ENCODE measurements at regions not wholly inside any gene's neighbourhood (a gene's known extent, or its start where the extent isn't known, plus 50 kb on each side); places are given as distances from the start of the nearest gene placed in this dataset.

- peaks cover 4% of the 10 kb centered on the region for H3K9me3 ChIP-seq (ENCODE audit: low read depth, low read length)
- H4K20me1 ChIP-seq (ENCODE audit: insufficient read depth, low read length) = no peaks in the 10 kb centered on the region
- H2AFZ ChIP-seq (ENCODE audit: low read length) = peak overlapping the region; percentile 36
- no peaks in the 10 kb centered on the region for H3K79me2 ChIP-seq (ENCODE audit: insufficient read depth, low read length)
- no peak overlapping the region for H3K4me3 ChIP-seq (ENCODE audit: insufficient read depth, low read length)
- H3K27ac ChIP-seq (ENCODE audit: low read depth, low read length) = peak overlapping the region; percentile 81
- H3K36me3 ChIP-seq (ENCODE audit: insufficient read depth, low read length) = no peaks in the 10 kb centered on the region
- no peak for TF ChIP-seq CTCF (IDR thresholded peaks at IDR 0.05; ENCODE audit: extremely low read depth, low read depth, low read length)
- no peaks in the 10 kb centered on the region for H3K27me3 ChIP-seq (ENCODE audit: insufficient read depth, low read length)
- DNase-seq (ENCODE audit: insufficient read length, low spot score, missing footprints) = no peak
- H3K4me2 ChIP-seq (ENCODE audit: insufficient read depth, low read length) = no peak overlapping the region
- peaks cover 40% of the 10 kb centered on the region for H3K4me1 ChIP-seq (ENCODE audit: insufficient read depth, low read length)
Observed at GRCh38 chr3:55407426-55407820, 79.7 kb downstream of the WNT5A start.

- Histone ChIP-seq H3K36me3 (ENCODE audit: insufficient read depth, low read length) (no peaks in the 10 kb centered on the region), H3K4me3 (ENCODE audit: insufficient read depth, low read length) (no peak overlapping the region), H3K27me3 (ENCODE audit: insufficient read depth, low read length) (no peaks in the 10 kb centered on the region), H2AFZ (ENCODE audit: low read length) (peak overlapping the region; percentile 60), H4K20me1 (ENCODE audit: insufficient read depth, low read length) (no peaks in the 10 kb centered on the region), H3K79me2 (ENCODE audit: insufficient read depth, low read length) (no peaks in the 10 kb centered on the region), H3K4me1 (ENCODE audit: insufficient read depth, low read length) (peaks cover 40% of the 10 kb centered on the region), H3K27ac (ENCODE audit: low read depth, low read length) (peak overlapping the region; percentile 81), H3K9me3 (ENCODE audit: low read depth, low read length) (peaks cover 4% of the 10 kb centered on the region), H3K4me2 (ENCODE audit: insufficient read depth, low read length) (peak overlapping the region; percentile 7)
- DNase-seq (ENCODE audit: insufficient read length, low spot score, missing footprints) = peak; percentile 43
- no peak for TF ChIP-seq CTCF (IDR thresholded peaks at IDR 0.05; ENCODE audit: extremely low read depth, low read depth, low read length)
Observed at GRCh38 chr3:55406696-55407425, 80.2 kb downstream of the WNT5A start.

GRCh38 chr3:55405436-55405835, 81.7 kb downstream of the WNT5A start:
- DNase-seq (ENCODE audit: insufficient read length, low spot score, missing footprints) = no peak
- Histone ChIP-seq H2AFZ (ENCODE audit: low read length) (no peak overlapping the region), H4K20me1 (ENCODE audit: insufficient read depth, low read length) (no peaks in the 10 kb centered on the region), H3K4me2 (ENCODE audit: insufficient read depth, low read length) (no peak overlapping the region), H3K9me3 (ENCODE audit: low read depth, low read length) (peaks cover 4% of the 10 kb centered on the region), H3K27me3 (ENCODE audit: insufficient read depth, low read length) (no peaks in the 10 kb centered on the region), H3K36me3 (ENCODE audit: insufficient read depth, low read length) (no peaks in the 10 kb centered on the region), H3K79me2 (ENCODE audit: insufficient read depth, low read length) (no peaks in the 10 kb centered on the region), H3K27ac (ENCODE audit: low read depth, low read length) (no peak overlapping the region), H3K4me1 (ENCODE audit: insufficient read depth, low read length) (peaks cover 35% of the 10 kb centered on the region), H3K4me3 (ENCODE audit: insufficient read depth, low read length) (no peak overlapping the region)
- TF ChIP-seq CTCF (IDR thresholded peaks at IDR 0.05; ENCODE audit: extremely low read depth, low read depth, low read length) = peak; percentile 29

- Histone ChIP-seq H3K27me3 (ENCODE audit: insufficient read depth, low read length) (no peaks in the 10 kb centered on the region), H3K4me3 (ENCODE audit: insufficient read depth, low read length) (no peak overlapping the region), H3K9me3 (ENCODE audit: low read depth, low read length) (peaks cover 4% of the 10 kb centered on the region), H2AFZ (ENCODE audit: low read length) (no peak overlapping the region), H3K4me1 (ENCODE audit: insufficient read depth, low read length) (peaks cover 24% of the 10 kb centered on the region), H3K27ac (ENCODE audit: low read depth, low read length) (no peak overlapping the region), H3K36me3 (ENCODE audit: insufficient read depth, low read length) (no peaks in the 10 kb centered on the region), H3K79me2 (ENCODE audit: insufficient read depth, low read length) (no peaks in the 10 kb centered on the region), H4K20me1 (ENCODE audit: insufficient read depth, low read length) (no peaks in the 10 kb centered on the region), H3K4me2 (ENCODE audit: insufficient read depth, low read length) (no peak overlapping the region)
- peak; percentile 38 for DNase-seq (ENCODE audit: insufficient read length, low spot score, missing footprints)
- TF ChIP-seq CTCF (IDR thresholded peaks at IDR 0.05; ENCODE audit: extremely low read depth, low read depth, low read length) = no peak
Observed at GRCh38 chr3:55402886-55403609, 84.1 kb downstream of the WNT5A start.
